ENCODE measurements at regions not wholly inside any gene's neighbourhood (a gene's known extent, or its start where the extent isn't known, plus 50 kb on each side); places are given as distances from the start of the nearest gene placed in this dataset.
"Not testable (repeated sequence)": the region's sequence is repeated elsewhere in the genome, so short reads cannot be mapped to it uniquely, and the experiment has no call there.

- no peak for DNase-seq (ENCODE audit: low spot score)
These were observed 234.4 kb downstream of the RPIA start for GRCh38 chr2:88925770-88926462.

DNA sequence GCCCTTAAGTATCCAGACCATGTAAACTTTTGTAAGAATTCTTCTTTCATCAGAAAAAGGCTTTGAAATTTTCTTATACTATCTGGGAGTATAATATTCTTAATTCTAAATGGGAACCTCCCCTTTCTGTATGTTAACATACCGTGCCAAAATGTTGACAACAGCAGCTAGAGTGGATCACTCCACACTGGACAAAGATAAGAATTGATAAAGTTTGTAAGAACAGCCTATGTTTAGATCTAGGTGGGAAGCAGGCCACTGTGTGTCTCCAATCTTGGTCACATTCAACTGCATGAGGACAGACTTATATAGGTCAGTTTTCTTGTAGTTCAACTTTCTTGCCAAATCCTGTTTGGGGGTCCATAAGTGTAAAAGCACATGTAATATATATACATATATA lies 235.7 kb downstream of the RPIA start:
- DNase-seq (ENCODE audit: low spot score): no peak

DNA sequence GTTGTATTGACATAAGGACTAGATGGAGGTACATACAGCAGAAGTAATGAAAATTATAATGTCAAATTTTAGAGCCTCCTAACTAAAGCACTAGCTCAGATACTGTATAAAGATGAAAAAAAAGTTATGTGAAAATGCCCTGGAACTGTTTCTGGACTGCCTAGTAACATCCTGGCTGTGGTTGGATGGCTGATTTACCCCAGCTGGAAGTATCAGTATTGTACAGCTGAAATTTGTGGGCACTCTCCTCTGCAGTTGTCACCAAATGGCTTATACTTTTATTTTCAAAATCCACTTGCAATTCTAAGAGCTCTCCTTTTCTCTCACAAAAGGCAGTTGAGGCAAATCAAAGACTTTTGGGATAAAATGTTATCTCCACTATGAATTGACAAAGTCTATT lies 239.2 kb downstream of the RPIA start:
- no peak for DNase-seq (ENCODE audit: low spot score)

DNA sequence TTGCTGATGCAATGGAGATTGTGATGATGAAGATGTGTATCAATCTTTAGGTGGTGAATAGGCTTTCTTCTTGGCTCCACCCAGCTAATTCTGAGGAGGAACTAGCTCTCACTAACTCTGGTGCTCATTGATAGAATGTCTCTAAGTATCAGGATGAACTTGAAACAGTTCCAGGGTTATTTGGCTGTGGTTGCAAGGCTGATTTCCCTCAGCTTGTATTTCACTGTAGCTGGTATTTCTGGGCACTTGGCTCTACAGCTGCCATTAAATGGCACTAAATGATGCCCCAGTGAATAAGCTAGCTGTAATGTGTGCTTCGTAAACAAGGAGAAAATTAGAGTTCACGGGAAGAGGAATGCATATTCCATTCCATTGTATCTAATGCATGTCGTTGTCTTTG lies 241.2 kb downstream of the RPIA start:
- DNase-seq (ENCODE audit: low spot score): no peak

DNA sequence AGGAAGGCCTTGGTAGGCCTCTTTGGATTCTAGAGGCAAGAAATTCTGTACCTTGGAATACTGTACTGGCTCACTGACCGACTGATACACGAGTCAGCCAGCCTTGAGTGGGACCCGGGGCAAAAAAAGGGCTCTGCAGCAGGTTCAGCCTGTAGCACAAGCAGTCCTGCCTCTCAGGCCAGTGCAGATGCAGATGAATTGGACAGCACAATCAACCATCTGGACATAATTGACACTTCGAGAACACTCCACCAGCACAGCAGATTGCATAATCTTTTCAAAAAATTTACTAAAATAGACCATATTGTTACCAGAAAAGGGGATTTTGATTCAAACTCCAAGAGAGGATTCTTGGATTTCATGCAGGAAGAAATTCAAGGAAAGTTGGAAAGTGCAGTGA lies 241.6 kb downstream of the RPIA start:
- no peak for DNase-seq (ENCODE audit: low spot score)

- DNase-seq (ENCODE audit: low spot score): no peak
These were observed 242.5 kb downstream of the RPIA start for GRCh38 chr2:88933980-88934379.

- DNase-seq (ENCODE audit: low spot score): not testable (repeated sequence)
These were observed 249.7 kb downstream of the RPIA start for GRCh38 chr2:88941178-88941577.

- no peak for DNase-seq (ENCODE audit: low spot score)
These were observed 251.3 kb downstream of the RPIA start for GRCh38 chr2:88942798-88943197.

GRCh38 chr2:88949336-88949735 lies 257.9 kb downstream of the RPIA start:
- DNase-seq (ENCODE audit: low spot score): no peak

DNA sequence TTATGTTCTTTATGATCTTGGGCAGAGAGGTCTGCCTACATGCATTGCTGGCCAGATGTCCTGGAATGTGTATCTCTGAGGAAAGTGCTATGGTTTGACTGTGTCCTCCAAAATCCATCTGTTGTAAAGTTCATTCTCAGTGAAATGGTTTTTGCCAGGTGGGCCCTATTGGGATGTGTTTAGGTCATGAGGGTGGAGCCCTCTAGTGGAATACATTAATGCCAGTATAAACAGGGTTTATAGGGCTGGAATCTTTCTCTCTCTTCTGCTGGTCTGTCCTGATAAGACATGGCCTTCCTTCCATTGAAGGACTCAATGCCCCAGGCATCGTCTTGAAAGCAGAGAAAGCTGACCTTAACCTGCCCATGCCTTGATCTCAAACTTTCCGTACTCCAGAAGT lies 258.5 kb downstream of the RPIA start:
- DNase-seq (ENCODE audit: low spot score): no peak

DNA sequence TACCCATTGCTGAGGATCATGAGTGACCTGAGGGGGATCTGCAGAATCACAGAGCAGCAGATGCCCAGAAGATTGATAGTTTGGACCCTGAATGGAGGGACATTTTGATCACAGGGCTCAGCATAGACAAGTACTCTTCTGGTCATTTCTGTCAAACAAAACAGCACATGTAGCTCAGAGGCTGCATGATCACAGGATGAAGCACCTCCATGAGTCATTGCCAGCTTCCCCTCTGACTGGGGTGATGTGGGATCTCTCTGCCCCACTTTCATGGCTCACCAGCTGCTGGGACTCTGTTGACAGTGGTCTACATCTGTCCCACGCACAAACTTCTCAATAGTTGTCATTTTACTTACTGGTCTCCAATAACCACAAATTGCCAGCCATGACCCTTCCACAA lies 264.1 kb downstream of the RPIA start:
- no peak for DNase-seq (ENCODE audit: low spot score)

DNA sequence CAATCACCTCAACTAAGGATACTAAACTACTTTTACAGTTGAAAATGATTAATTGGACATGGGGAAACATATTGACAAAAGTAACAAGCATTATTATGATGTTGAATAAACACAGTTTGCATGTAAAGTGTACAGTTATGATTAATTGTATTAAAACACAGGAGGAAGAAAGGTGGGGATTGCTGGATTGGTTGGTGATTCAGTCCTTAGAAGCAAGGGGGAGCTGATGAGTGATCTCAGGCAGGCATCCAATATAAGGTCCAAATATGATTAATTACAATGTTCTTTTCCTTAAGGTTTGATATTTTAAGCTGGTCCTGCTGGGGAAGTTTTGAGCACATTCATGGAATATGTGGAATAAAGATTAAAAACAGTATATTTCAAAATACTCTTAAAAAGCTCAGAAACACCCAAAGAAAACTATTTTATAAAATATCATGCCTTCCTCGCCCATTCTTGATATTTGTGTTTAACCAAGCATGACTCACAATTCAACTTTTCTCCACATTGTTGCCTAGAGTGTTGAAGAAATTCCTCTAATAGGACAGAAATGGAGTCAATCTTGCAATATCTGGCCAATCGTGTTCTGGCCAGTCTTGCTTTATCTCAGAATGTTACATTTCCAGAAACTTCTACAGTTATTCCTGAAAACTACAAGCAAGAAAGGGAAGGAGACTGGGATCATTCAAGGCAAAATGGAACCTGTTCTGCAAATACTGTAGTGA lies 268.2 kb downstream of the RPIA start:
- no peak for DNase-seq (ENCODE audit: low spot score)

DNA sequence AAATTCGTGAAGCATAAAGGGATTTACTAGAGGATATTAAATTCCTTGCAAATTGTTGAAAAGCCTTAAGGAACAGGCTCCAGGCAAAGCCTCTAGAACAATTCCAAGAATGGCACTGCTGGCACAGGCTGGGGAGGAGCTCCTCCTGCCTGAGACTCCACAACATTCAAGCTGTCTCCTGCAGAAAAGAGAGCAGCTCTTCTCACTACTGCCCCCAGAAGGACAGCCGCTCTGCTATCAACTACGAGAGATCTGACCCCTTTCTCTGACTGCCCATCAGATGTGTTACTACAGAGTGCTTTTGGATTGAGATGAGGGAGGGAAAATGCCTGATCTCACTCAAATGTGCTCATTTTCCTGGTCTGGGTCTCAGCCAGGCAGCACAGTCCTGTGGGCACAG lies 269.9 kb downstream of the RPIA start:
- DNase-seq (ENCODE audit: low spot score): not testable (repeated sequence)

GRCh38 chr2:88967844-88968243 lies 276.4 kb downstream of the RPIA start:
- DNase-seq (ENCODE audit: low spot score): no peak

- not testable (repeated sequence) for DNase-seq (ENCODE audit: low spot score)
These were observed 286.5 kb downstream of the RPIA start for GRCh38 chr2:88978011-88978410.

DNA sequence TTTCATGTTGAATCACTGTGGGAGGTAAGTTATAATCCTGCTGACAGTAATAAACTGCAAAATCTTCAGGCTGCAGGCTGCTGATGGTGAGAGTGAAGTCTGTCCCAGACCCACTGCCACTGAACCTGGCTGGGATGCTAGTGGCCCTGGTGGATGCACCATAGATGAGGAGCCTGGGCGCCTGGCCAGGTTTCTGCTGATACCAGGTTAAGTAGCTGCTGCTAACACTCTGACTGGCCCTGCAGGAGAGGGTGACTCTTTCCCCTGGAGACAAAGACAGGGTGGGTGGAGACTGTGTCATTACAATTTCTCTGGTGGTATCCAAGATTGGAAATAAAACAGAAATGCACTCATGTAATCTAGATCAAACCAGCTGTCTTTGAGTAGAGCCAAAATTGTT lies 287.0 kb downstream of the RPIA start:
- not testable (repeated sequence) for DNase-seq (ENCODE audit: low spot score)

- not testable (repeated sequence) for DNase-seq (ENCODE audit: low spot score)
These were observed 292.6 kb downstream of the RPIA start for GRCh38 chr2:88984079-88984478.

- not testable (repeated sequence) for DNase-seq (ENCODE audit: low spot score)
These were observed 295.4 kb downstream of the RPIA start for GRCh38 chr2:88986721-88987330.

DNA sequence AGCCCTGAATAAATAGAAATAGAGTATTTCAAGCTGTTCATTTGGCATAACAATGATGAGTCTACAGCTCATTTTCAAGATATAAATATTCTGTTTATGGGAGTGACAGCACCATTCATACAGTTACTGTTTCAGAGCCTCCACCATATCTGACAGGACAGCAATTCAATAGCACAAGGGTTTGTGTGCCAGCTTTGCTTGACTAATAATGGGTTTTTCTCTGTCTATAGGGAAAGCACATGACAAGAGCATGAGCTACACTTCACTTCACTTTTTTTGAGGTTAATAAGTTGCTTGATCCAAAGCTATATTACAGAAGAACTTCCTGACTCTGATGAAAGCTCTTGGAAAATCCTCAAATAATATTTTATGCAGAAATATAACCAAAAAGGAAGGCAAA lies 297.1 kb downstream of the RPIA start:
- not testable (repeated sequence) for DNase-seq (ENCODE audit: low spot score)

DNA sequence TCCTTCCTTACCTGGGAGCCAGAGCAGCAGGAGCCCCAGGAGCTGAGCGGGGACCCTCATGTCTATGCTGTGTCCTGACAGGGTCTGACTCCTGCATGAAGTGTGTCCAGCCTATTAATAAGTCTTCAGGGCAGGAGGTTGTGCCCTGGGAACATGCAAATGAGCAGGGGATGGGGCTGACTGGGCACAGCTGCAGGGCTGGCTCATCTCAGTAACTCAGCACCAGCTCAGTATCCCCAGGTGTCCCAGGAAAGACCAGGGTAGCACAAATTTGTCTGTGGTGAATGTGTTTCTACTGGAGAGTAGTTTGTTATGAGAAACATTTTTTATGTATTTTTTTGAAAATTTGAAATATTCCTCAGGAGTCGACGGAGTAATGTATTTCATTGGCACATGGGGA lies 301.3 kb downstream of the RPIA start:
- DNase-seq (ENCODE audit: low spot score): not testable (repeated sequence)

DNA sequence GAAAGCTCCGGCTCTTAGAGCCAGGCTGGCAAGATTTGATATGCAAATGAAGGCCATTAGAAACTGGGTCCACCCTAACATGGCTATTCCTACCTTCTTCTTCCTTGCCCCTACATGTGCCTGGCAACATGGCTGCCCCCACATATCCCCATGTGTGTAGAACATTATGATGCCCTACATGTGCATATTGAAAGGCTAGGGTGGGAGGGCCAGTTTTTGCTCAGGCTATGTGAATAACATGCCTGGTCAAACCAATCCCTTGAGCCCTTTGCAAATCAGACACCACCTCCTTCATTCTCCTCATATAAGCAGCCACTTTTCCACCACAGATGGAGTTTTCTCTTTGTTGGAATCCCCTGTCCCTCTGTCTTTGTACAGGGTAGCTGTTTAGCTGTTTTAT lies 303.4 kb downstream of the RPIA start:
- not testable (repeated sequence) for DNase-seq (ENCODE audit: low spot score)

DNA sequence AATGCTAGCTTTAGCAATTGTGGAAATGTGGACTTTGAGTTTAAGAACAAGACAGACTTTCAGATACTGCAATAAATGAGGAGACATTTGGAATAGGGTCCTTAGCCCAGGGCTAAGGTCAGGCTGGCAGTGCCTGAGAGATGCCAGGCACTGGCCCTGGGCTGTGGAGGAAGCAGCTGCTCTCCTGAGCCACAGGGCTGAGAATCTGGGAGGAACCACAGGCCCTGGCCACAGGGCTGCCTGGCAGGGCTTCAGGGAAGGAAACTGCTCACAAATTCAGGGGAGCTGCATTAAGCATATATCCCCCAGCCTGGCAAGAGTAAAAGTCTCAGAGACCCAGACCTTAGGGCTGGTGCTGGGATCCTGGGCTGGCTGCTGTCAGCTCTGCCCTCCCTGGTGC lies 305.1 kb downstream of the RPIA start:
- DNase-seq (ENCODE audit: low spot score): not testable (repeated sequence)

- no peak for DNase-seq (ENCODE audit: low spot score)
These were observed 307.9 kb downstream of the RPIA start for GRCh38 chr2:88999365-88999764.

Measured in hepatic stellate cell (primary cell).